Astrocyte (in vitro differentiated cells and primary cell): ENCODE measurements at regions not wholly inside any gene's neighbourhood (a gene's known extent, or its start where the extent isn't known, plus 50 kb on each side); places are given as distances from the start of the nearest gene placed in this dataset.

ENCODE experiments used
- EZH2 ChIP-seq: IDR thresholded peaks from 2 replicates; pipeline ENCODE4 v1.6.1; 2012; ENCODE audit warnings: mild to moderate bottlenecking, low read length, inconsistent platforms; ENCODE audit not compliant: insufficient read depth
- TF ChIP-seq, protein P1 (sequence below): IDR thresholded peaks from 2 replicates; pipeline ENCODE4 v1.5.1; 2011; ENCODE audit warnings: low read depth, mild to moderate bottlenecking, inconsistent platforms, low read length, moderate library complexity; ENCODE audit not compliant: insufficient read depth

DNA sequence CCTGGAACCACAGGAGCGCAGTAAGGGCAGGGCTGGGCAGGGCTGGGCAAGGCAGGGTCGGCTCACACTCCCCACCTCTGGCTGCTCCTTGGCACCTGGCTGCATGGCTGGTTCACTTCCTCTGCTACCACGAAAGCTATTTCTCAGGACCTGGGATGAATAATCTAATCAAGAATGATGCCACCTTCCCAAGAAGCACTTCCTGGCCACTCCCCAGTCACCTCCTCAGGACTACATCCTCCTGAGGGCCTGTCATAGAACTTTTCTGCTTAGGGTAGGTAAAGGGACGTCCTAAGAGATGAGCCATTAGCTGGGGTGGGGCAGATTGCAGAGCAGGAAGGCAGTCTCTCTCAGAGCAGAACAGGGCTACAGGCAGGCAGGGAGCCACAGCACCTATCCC is 288.2 kb upstream of the MAP3K1 start:
- TF ChIP-seq, protein P1, sequence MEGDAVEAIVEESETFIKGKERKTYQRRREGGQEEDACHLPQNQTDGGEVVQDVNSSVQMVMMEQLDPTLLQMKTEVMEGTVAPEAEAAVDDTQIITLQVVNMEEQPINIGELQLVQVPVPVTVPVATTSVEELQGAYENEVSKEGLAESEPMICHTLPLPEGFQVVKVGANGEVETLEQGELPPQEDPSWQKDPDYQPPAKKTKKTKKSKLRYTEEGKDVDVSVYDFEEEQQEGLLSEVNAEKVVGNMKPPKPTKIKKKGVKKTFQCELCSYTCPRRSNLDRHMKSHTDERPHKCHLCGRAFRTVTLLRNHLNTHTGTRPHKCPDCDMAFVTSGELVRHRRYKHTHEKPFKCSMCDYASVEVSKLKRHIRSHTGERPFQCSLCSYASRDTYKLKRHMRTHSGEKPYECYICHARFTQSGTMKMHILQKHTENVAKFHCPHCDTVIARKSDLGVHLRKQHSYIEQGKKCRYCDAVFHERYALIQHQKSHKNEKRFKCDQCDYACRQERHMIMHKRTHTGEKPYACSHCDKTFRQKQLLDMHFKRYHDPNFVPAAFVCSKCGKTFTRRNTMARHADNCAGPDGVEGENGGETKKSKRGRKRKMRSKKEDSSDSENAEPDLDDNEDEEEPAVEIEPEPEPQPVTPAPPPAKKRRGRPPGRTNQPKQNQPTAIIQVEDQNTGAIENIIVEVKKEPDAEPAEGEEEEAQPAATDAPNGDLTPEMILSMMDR = no peak
- no peak for TF ChIP-seq EZH2
